A204.1 (cell line): ENCODE measurements at regions not wholly inside any gene's neighbourhood (a gene's known extent, or its start where the extent isn't known, plus 50 kb on each side); places are given as distances from the start of the nearest gene placed in this dataset.
"Not testable (repeated sequence)": the region's sequence is repeated elsewhere in the genome, so short reads cannot be mapped to it uniquely, and the experiment has no call there.

Experiments used
- FAIRE-seq: peaks from 2 replicates; lab custom pipeline; 2012; peaks lifted over from hg19 to GRCh38; lab: Jason Lieb, UNC

- FAIRE-seq: no peak
These were observed 204.5 kb downstream of the RAB38 start for GRCh38 chr11:87970762-87971161.

- FAIRE-seq: no peak
These were observed 207.8 kb downstream of the RAB38 start for GRCh38 chr11:87967459-87967858.

GRCh38 chr11:87966694-87967093 lies 208.5 kb downstream of the RAB38 start:
- FAIRE-seq: no peak

GRCh38 chr11:87966216-87966615 lies 209.0 kb downstream of the RAB38 start:
- FAIRE-seq: no peak

GRCh38 chr11:87961606-87962005 lies 213.6 kb downstream of the RAB38 start:
- FAIRE-seq: no peak

DNA sequence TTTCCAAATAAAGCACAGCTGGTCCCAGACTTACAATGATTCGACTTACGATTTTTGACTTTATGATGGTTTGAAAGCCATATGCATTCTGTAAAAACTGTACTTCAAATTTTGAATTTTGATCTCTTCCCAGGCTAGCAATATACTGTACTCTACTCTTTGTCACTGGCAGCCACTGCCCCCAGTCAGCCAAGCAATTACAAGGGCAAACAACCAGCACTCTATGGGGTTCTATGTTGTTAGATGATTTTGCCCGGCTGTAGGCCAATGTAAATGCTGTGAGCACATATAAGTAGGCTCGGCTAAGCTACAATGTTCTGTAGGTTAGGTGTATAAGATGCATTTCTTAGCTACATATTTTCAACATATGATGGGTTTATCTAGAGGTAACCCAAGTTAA lies 217.3 kb downstream of the RAB38 start:
- no peak for FAIRE-seq

- no peak for FAIRE-seq
These were observed 220.8 kb downstream of the RAB38 start for GRCh38 chr11:87954476-87954875.

DNA sequence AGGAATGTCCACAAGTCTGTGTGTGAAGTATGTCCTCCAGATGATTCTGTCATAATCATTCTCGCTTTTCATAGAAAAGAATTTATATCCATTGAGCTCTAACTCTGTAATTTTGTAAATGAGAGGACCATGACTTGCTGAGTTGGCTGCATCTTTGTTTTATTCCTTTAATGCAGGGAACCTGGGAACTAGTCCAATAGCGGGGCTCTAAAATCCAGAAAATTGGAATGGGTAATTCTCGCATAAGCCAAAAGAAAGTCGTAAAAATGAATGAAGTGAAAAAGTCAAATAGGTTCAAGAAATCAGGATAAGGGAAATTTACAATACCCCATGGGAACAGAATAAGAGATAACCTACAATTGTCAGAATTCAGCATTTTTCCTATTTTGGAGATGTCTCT lies 232.5 kb downstream of the RAB38 start:
- no peak for FAIRE-seq

GRCh38 chr11:87934182-87934581 lies 241.1 kb downstream of the RAB38 start:
- FAIRE-seq: no peak

DNA sequence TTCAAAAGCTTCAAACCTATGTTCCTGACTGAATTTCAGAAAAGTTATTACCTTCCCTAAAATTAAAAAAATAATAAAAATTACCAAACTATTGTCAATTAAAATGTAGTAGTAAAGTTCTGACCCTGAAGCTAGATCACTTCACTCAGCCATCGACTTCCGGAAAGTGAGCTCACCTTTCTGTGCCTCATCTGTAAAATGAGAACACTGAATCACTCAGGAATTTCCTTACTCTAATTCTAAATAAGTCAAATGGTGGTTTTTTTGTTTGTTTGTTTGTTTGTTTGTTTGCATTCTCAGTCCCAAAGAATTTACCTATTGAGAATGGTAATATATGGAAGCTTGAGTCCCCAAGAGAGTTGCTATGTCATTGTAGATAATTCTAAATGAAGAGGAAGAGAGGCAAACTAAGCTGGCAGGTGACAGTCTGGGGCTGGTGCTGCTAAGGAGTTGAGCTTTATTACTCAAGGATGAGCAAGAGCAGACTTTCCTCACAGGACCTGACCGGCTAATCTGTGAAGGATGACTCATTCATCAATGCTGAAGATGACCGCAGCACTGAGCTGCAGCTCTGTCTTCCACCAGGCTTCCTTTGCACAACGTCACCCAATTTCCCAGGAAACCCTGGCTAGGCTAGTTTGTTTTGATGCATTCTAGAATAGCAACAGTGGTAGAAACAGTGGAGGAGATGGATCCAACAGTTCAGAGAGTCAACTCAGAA lies 248.8 kb downstream of the RAB38 start:
- no peak for FAIRE-seq

DNA sequence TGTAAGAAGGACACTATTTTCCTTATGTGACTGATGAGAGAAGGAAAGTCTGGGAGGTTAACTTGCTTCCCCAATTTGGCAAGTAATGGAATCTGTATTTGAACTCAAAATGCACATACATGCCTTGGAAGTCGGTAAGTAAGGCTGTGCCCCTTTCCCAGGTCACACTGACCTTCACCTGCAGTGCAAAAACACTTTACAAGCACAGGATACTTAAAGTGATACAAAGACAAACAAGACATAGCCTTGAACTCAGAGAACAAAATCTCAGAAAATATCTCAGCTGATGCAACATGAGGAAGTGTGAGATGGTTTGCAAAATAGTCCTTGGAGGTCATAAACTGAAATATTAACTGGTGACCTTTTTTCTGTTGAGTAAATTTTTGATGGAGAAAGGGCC lies 251.1 kb downstream of the RAB38 start:
- no peak for FAIRE-seq

GRCh38 chr11:87917111-87917510 lies 258.1 kb downstream of the RAB38 start:
- FAIRE-seq: no peak

DNA sequence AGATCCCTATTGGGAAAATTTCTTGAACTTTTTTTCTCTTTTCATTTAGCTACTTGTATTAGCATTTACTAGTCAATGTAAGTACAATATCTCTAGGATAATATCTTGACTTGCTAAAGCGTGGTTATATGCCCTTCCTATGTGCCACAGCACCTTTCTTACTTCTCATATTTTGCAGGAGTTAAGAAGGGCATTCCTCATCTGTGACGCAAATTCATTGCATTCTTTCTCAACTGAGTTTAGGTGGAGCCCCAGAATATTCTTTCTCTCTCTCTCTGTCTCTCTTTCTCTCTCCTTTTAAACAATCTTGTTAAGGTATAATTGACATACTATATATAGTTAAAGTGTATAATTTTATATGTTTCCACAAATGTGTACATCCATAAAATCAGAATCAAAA lies 266.1 kb downstream of the RAB38 start:
- no peak for FAIRE-seq

DNA sequence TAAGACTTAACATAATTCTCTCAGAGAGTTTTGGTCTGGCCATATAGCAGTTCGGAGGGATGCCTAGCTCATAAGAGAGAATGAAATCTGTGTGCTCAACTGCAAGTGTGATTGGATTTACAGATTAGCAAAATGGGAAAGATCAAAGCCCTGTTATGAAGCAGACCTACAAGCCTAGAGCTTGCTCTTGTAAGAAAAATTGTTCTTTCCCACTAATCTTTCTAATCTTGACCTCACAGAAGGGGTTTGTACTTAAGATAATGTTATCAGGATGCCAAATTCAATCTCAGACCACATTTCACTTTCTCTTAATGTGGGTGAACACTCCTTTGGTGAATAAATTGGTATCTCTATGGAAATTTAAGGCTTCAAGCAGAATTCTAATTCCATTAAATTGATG lies 267.2 kb downstream of the RAB38 start:
- FAIRE-seq: no peak

- peak; percentile 67 for FAIRE-seq
These were observed 271.9 kb downstream of the RAB38 start for GRCh38 chr11:87903345-87903744.

DNA sequence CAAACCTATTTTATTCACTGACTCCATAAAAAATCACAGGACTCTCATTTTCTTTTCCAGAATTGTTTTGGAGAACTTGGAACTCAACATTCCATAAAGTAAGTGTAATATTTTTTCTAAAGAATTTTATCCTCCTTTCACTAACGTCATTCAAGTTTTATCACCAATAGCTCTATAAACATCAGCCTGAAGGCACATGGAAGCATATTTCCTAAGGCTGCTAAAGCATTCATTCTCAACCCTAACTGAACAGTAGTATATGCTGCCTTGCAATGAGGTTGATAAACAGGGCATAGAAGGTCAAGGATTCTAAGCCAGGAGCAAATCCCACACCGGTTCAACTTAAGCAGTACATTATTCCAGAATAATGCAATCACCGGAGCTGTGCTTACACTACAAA lies 273.9 kb downstream of the RAB38 start:
- FAIRE-seq: no peak

GRCh38 chr11:87897921-87898320 lies 277.3 kb downstream of the RAB38 start:
- no peak for FAIRE-seq

DNA sequence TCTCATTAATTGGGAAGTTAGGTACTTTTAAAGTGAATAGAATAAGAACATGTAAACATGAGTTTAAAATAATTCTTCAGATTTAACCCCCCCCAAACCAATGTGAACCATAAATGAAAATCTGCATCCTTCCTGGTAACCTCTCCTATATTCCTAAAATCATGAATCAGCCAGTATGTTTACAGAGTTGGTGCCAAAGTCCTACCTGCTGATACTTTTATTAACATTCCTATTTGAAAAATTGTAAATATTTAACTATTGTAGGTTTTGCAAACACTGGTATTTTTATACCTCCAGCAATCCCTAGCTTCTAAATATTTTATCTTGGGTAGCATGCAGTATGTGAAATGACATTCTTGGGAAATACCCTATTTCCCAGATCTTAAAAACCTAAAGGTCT lies 278.2 kb downstream of the RAB38 start:
- FAIRE-seq: no peak

- FAIRE-seq: no peak
These were observed 280.3 kb downstream of the RAB38 start for GRCh38 chr11:87894961-87895360.

DNA sequence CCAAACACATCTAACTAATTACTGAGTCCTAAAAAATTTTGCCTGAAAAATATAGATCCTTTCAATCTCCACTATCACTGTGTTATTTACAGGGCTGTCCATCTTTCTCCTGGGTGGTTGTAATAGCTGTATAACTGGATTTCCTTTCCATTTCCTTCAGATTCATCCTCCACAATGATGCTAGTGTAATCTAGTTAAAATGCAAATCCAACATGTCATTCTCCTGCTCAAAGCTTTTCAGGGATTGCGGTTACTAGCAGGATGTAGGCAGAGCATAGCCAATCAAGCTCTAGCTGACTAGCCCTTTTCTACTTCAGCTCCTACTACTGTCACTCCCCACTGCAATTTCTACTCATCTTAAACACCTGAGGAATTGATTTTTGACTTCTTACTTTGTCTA lies 283.0 kb downstream of the RAB38 start:
- FAIRE-seq: no peak

DNA sequence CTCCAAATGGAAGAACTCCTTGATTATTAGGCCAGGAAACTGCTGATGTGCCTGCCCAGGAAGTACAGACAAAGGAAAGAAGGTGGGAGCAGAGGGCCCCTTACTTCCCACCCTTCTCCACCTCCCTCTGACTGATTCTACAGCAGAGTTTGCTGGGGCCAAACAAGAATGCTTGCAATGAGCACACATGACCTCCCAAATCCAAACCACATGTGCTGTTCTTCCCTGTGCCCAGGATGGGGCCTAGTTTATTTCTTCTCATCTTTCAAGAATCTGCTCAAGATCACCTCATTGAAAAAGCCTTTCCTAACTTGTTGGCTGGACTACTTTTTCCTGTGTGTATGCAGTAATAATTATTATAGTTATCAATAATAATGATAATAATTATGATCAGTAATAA lies 286.1 kb downstream of the RAB38 start:
- no peak for FAIRE-seq

- FAIRE-seq: not testable (repeated sequence)
These were observed 290.2 kb downstream of the RAB38 start for GRCh38 chr11:87885084-87885483.

GRCh38 chr11:87879118-87879517 lies 296.1 kb downstream of the RAB38 start:
- FAIRE-seq: no peak

GRCh38 chr11:87878373-87878825 lies 296.8 kb downstream of the RAB38 start:
- FAIRE-seq: peak; percentile 11

DNA sequence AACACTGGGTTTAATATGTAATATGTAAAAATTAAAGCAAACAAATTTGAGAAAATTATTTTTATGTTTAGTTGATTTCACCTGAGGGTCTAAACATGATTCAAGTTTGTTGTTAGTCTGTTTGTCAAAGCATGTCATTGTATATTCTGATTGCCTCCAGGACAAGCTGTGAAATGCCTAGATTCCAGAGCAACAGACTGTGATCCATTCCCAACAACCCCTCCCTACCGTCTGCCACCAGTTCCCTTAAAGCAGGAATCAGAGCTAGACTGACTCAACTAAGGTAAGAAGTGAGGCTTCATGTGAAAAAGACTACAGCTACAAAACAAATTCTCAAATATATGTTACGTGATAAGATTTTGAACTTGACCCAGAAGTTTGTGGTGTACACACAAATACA lies 304.2 kb downstream of the RAB38 start:
- no peak for FAIRE-seq
